Brain microvascular endothelial cell (primary cell): ENCODE measurements at regions not wholly inside any gene's neighbourhood (a gene's known extent, or its start where the extent isn't known, plus 50 kb on each side); places are given as distances from the start of the nearest gene placed in this dataset.

ENCODE experiments used
- DNase-seq: peaks from one replicate; pipeline ENCODE4 v3.0.0-alpha.2; 2020
- H3K27ac ChIP-seq: fragments of 250-450 bp; sonication (Bioruptor Pico); 2 replicates; pipeline ENCODE4 v1.5.1; 2020; ENCODE audit warnings: mild to moderate bottlenecking, moderate library complexity
- H3K27me3 ChIP-seq: fragments of 250-450 bp; sonication (Bioruptor Pico); replicated peaks from 2 replicates; pipeline ENCODE4 v1.5.1; 2020; ENCODE audit warnings: mild to moderate bottlenecking
- H3K36me3 ChIP-seq: fragments of 250-450 bp; sonication (Bioruptor Pico); replicated peaks from 2 replicates; pipeline ENCODE4 v1.5.1; 2020; ENCODE audit warnings: mild to moderate bottlenecking
- H3K4me3 ChIP-seq: 2 replicates; pipeline ENCODE4 v1.5.1; 2011; ENCODE audit warnings: low read depth, mild to moderate bottlenecking, control low read depth, low read length, moderate library complexity
- CTCF ChIP-seq: IDR thresholded peaks from 2 replicates; pipeline ENCODE4 v1.5.1; 2011; ENCODE audit warnings: low read depth, mild to moderate bottlenecking, moderate library complexity, low read length, control low read depth, inconsistent platforms; ENCODE audit errors: missing control alignments
- in situ Hi-C: cut with HindIII; loops from 2 replicates; pipeline ENCODE4 v1.10.0; 2017; ENCODE audit warnings: low sequenced_read_pairs, low pct_ligation_motif_present

- in situ Hi-C loops = no loop called here
- DNase-seq = no peak
- no peak for TF ChIP-seq CTCF
- Histone ChIP-seq H3K36me3 (no peaks in the 10 kb centered on the region), H3K27me3 (no peaks in the 10 kb centered on the region), H3K27ac (no peak overlapping the region), H3K4me3 (no peak overlapping the region)
These were observed 145.0 kb upstream of the C21orf91 start for GRCh38 chr21:17964199-17964598.

GRCh38 chr21:17950591-17950990 lies 131.4 kb upstream of the C21orf91 start:
- Histone ChIP-seq H3K36me3 (no peaks in the 10 kb centered on the region), H3K27ac (no peak overlapping the region), H3K27me3 (no peaks in the 10 kb centered on the region), H3K4me3 (no peak overlapping the region)
- no peak for TF ChIP-seq CTCF
- DNase-seq = no peak
- in situ Hi-C loops = no loop called here

GRCh38 chr21:17949421-17949820 lies 130.3 kb upstream of the C21orf91 start:
- H3K27ac ChIP-seq = no peak overlapping the region
- DNase-seq = no peak
- no peak overlapping the region for H3K4me3 ChIP-seq
- in situ Hi-C loops = no loop called here
- no peak for TF ChIP-seq CTCF
- H3K36me3 ChIP-seq = no peaks in the 10 kb centered on the region
- H3K27me3 ChIP-seq = no peaks in the 10 kb centered on the region

GRCh38 chr21:17947531-17947930 lies 128.4 kb upstream of the C21orf91 start:
- in situ Hi-C loops = no loop called here
- H3K4me3 ChIP-seq = no peak overlapping the region
- TF ChIP-seq CTCF = no peak
- H3K27me3 ChIP-seq = no peaks in the 10 kb centered on the region
- DNase-seq = no peak
- no peaks in the 10 kb centered on the region for H3K36me3 ChIP-seq
- H3K27ac ChIP-seq = no peak overlapping the region

- Histone ChIP-seq H3K27ac (no peak overlapping the region), H3K4me3 (no peak overlapping the region), H3K27me3 (no peaks in the 10 kb centered on the region), H3K36me3 (no peaks in the 10 kb centered on the region)
- DNase-seq = no peak
- in situ Hi-C loops = no loop called here
- TF ChIP-seq CTCF = peak; percentile 39
These were observed 111.9 kb upstream of the C21orf91 start for GRCh38 chr21:17931080-17931479.

GRCh38 chr21:17930093-17930492 lies 110.9 kb upstream of the C21orf91 start:
- Histone ChIP-seq H3K4me3 (no peak overlapping the region), H3K27ac (no peak overlapping the region), H3K36me3 (no peaks in the 10 kb centered on the region), H3K27me3 (no peaks in the 10 kb centered on the region)
- no peak for TF ChIP-seq CTCF
- in situ Hi-C loops = no loop called here
- DNase-seq = no peak
